ENCODE measurements at regions not wholly inside any gene's neighbourhood (a gene's known extent, or its start where the extent isn't known, plus 50 kb on each side); places are given as distances from the start of the nearest gene placed in this dataset.

GRCh38 chr7:36016648-36017047 is 136.4 kb upstream of the EEPD1 start:
- no peak for TF ChIP-seq POLR2AphosphoS5 (IDR thresholded peaks at IDR 0.05)
- no peak for TF ChIP-seq POLR2A (IDR thresholded peaks at IDR 0.05)
- TF ChIP-seq CTCF (IDR thresholded peaks at IDR 0.05), result no peak
- DNase-seq (ENCODE audit: low spot score in 2 of 2), result no peak
- intact Hi-C loops (cut with DNase I; ENCODE audit: low total_unique reads), result no loop called here
- Histone ChIP-seq H3K4me3 (no peak overlapping the region), H3K36me3 (no peaks in the 10 kb centered on the region), H3K27ac (no peak overlapping the region), H3K4me1 (no peaks in the 10 kb centered on the region), H3K27me3 (no peaks in the 10 kb centered on the region), H3K9me3 (no peaks in the 10 kb centered on the region)

GRCh38 chr7:36017111-36017510 is 135.9 kb upstream of the EEPD1 start:
- Histone ChIP-seq H3K36me3 (no peaks in the 10 kb centered on the region), H3K4me3 (no peak overlapping the region), H3K4me1 (no peaks in the 10 kb centered on the region), H3K9me3 (no peaks in the 10 kb centered on the region), H3K27me3 (no peaks in the 10 kb centered on the region), H3K27ac (no peak overlapping the region)
- DNase-seq (ENCODE audit: low spot score in 2 of 2), result no peak
- intact Hi-C loops (cut with DNase I; ENCODE audit: low total_unique reads), result no loop called here
- no peak for TF ChIP-seq CTCF (IDR thresholded peaks at IDR 0.05)
- no peak for TF ChIP-seq POLR2A (IDR thresholded peaks at IDR 0.05)
- TF ChIP-seq POLR2AphosphoS5 (IDR thresholded peaks at IDR 0.05), result no peak

GRCh38 chr7:36018816-36019484 is 134.1 kb upstream of the EEPD1 start:
- Histone ChIP-seq H3K9me3 (no peaks in the 10 kb centered on the region), H3K27me3 (no peaks in the 10 kb centered on the region), H3K4me3 (no peak overlapping the region), H3K27ac (no peak overlapping the region), H3K36me3 (no peaks in the 10 kb centered on the region), H3K4me1 (no peaks in the 10 kb centered on the region)
- TF ChIP-seq POLR2A (IDR thresholded peaks at IDR 0.05) (no peak), CTCF (IDR thresholded peaks at IDR 0.05) (no peak), POLR2AphosphoS5 (IDR thresholded peaks at IDR 0.05) (no peak)
- no peak for DNase-seq (ENCODE audit: low spot score in 2 of 2)
- intact Hi-C loops (cut with DNase I; ENCODE audit: low total_unique reads), result no loop called here

- H3K27me3 ChIP-seq, result no peaks in the 10 kb centered on the region
- no peak for DNase-seq (ENCODE audit: low spot score in 2 of 2)
- H3K27ac ChIP-seq, result no peak overlapping the region
- no peaks in the 10 kb centered on the region for H3K9me3 ChIP-seq
- H3K4me3 ChIP-seq, result no peak overlapping the region
- TF ChIP-seq POLR2AphosphoS5 (IDR thresholded peaks at IDR 0.05), result no peak
- no peak for TF ChIP-seq CTCF (IDR thresholded peaks at IDR 0.05)
- no peak for TF ChIP-seq POLR2A (IDR thresholded peaks at IDR 0.05)
- intact Hi-C loops (cut with DNase I; ENCODE audit: low total_unique reads), result no loop called here
- H3K36me3 ChIP-seq, result no peaks in the 10 kb centered on the region
- no peaks in the 10 kb centered on the region for H3K4me1 ChIP-seq
Observed at GRCh38 chr7:36019538-36019937, 133.5 kb upstream of the EEPD1 start.

- TF ChIP-seq POLR2A (IDR thresholded peaks at IDR 0.05) (no peak), CTCF (IDR thresholded peaks at IDR 0.05) (no peak), POLR2AphosphoS5 (IDR thresholded peaks at IDR 0.05) (no peak)
- intact Hi-C loops (cut with DNase I; ENCODE audit: low total_unique reads), result no loop called here
- Histone ChIP-seq H3K27ac (no peak overlapping the region), H3K27me3 (no peaks in the 10 kb centered on the region), H3K4me3 (no peak overlapping the region), H3K4me1 (no peaks in the 10 kb centered on the region), H3K36me3 (no peaks in the 10 kb centered on the region), H3K9me3 (no peaks in the 10 kb centered on the region)
- DNase-seq (ENCODE audit: low spot score in 2 of 2), result no peak
Observed at GRCh38 chr7:36019980-36020379, 133.1 kb upstream of the EEPD1 start.

All from breast epithelium (tissue), 4 donors.